Putamen (tissue), 1 donor: ENCODE measurements at regions not wholly inside any gene's neighbourhood (a gene's known extent, or its start where the extent isn't known, plus 50 kb on each side); places are given as distances from the start of the nearest gene placed in this dataset.

Experiments
- DNase-seq: peaks from one replicate; pipeline ENCODE4 v3.0.0-alpha.2; 2016; ENCODE audit warnings: low spot score

DNA sequence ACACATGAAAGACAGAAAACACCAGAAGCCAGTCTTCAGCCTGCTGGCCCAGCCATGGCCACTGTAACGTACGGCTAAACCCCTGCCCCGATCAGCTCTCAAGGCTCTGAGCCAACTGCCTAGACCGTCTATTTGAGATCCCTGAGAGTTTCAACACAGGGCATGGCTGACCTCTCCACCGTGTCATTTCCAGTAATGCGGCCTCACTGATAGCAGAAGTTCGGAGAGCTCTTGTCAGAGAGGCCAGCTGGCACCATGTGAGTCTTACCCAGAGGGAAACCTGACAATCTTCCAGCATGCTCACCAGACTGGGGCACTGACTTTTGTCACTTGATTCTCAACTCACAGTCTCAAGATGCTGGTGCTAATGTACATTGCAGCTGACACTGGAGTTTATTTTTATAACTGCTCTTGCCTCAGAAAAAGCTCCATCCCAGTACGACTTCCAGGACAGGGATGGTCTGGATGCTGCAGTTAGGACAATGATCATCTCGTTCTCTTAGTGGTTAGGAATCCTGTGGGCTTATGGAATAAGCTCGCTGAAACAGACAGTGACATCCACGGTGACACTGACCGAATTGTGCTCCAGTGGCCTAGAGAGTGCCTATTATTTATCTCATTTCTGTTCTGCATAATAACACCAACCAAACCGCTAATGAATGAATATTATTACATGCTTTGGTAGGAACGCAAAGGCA lies 372.7 kb downstream of the ICE1 start:
- no peak for DNase-seq

DNA sequence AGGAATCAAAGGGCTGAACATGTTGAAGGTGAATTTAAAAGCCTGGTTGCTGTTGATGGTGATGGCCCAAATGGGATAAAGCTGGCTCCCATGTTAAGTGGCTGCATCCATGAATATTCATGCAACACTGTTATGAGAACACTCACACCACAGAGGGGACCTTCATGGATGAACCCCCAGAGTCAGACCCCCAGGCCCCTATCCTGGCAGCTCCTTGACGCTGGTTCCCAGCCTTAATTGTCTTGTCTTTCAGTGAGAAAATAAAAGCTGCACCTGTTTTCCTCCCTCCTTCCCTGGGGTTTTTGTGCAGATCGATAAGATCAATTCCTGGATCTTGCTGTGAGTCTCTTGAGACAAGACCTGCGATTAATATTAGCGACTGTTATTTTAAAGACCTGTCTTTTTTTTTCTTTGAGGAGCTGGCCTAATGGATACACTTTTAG lies 371.7 kb downstream of the ICE1 start:
- no peak for DNase-seq

DNA sequence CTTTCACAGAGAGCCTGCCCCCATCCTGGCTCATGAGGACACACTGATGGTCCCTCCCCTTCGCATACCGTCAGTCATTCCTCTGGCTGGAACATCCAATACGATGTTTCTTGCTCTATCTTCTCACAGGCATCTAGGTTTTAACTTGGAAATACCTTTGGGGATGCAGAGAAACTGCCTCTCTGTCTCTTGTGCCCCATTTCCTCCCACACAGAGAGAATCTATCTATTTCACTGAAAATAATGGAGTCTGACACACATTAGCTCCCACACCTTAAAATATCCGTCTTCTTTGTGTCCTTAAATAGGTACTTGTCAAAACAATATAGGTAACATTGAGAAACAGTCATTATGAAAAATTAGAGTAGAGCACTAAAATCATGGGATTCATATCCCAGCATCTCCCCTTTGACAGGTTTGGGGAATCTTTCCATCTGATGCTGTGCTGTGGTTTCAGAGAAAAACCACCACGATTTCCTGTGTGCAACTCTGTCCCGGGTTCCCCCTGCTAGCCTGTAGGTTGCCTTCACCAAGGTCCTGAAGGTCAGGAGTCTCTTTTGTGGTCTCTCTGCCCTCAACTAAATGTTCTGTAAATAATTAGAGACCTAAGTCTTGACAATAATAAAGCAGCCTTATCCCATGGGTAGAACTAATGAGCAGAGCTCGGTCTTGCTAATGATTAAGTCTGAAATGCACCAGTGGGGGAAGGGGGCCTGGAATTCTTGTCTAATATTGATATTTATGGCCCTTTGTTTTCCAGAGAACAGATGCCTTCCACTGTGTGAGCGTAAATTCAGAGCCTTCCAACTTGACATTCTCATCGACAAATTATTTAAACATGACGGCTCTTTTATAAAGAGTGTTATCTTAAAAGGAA lies 371.0 kb downstream of the ICE1 start:
- no peak for DNase-seq

DNA sequence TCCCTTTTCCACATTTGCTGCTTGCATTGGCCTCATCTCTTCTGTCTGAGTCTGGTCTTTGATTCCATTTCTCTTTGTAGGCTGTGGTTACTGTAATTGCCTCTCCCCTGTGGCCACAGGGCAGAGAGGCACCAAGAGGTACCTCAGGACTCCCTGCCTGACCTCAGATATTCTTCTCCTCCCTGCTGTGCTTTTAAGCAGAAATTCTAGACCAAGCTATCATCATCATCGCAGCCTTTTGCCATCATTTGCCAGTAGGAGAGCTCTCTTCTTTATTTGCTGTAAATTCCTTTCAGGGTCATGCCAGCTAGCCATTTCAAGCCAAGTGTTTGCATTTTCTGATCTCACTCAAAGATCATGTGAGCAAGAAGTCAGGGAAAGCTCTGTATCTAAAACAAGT lies 369.6 kb downstream of the ICE1 start:
- DNase-seq, result no peak

DNA sequence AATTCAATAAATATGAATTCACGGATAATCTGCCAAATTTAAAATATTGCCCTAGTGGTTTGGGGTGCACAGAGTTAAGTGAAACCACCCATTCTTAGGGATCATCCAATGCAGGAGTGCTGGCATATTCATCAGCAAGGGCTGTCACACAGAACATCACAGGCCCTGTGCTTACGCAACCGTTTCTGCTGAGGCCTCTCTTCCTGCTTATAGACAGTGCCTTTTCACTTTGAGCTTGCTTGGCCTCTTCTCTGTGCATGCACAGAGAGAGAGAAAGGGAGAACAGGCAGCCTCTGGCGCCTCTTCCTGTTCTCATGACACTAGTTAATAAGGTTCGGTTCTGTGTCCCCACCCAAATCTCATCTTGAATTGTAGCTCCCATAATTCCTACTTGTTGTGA lies 366.3 kb downstream of the ICE1 start:
- DNase-seq, result no peak

DNA sequence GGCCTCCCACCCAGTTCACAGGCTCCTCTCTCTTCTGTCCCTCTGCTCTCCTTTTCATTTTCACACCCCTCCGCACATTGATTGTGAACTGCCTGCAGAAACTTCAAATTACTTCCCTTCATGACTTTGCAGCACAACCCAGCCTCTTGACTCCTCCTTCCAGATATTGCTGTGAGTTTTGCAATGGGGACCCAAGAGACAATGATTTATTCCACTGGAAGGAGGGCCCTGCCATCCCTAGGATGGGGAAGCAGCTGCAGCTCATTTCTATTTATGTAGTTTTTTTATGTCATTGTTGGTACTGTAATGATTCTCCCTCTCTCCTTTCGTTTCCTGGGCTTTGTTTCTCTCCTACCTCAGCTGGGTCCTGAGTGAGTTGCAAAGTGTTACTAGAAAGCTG lies 364.9 kb downstream of the ICE1 start:
- no peak for DNase-seq

DNA sequence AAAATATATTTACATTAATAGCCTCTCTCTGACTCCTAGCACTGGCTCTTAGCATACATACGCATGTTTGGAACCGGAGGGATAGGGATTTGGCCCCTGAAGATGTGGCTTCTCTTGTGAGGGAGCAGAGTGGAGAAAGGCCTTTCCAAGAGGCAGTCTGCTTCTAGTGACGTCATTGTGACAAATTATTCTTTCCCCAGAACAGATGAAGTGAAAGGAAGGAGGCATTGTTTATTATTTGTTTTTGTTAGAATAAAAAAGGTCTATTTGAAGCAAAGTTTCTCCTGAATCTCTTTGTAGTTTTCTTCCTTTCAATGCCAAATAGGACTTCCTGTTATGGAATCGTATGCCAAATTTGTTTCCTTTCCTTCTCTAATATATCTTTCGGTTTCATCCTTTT lies 361.6 kb downstream of the ICE1 start:
- no peak for DNase-seq

DNA sequence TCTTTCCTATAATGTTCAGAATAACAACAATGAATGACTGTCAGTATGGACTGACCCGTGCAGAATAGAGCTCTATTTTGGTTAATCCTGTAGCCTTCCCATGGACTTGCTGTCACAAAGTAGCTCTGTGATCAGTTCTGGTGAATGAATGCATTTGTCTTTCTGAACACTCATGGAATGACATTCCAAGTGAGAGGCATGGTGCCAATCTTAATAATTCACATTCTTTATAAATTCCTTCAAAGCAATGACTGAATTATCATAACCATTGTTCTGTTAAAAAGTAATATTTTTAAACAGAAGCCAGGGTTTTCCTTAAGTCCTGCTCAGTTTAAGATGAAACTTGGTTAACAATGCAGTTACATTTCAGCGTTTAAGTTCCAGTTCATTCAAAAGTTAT lies 360.5 kb downstream of the ICE1 start:
- DNase-seq, result no peak

DNA sequence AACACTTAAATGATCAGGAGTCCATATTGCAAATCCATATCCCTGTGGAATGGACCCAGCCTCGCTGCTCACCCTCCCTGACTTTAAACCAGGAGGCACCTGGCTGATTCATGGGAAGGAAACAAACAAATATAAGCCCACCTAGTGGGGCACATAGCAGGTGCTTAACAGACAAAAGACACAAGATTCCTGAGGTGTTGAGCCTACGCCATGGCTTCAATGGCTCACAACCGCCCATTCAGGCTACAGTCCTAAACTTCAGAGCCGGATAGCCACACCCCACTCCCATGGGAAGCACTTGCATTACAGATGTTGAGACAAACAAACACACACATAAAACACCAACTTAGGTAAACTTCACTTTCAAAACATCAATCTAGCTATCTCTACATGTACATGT lies 359.9 kb downstream of the ICE1 start:
- no peak for DNase-seq

DNA sequence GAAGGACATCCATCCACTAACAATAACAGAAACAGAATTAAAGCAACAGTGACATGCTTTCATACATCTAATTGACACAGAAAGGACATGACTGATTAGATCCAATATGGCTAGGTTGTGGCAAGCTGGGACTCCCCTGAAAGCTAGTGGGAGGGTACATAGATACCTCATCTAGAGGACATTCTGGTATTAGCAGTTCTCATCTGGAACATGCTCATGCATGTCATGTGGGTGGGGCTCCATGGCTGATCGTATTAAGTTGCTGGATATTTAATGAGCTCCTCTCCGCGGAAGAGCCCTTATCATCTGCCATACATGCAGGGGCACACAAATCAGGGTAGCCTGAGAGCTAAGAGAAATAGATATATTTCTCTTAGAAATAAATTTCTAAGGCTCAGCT lies 358.9 kb downstream of the ICE1 start:
- no peak for DNase-seq

DNA sequence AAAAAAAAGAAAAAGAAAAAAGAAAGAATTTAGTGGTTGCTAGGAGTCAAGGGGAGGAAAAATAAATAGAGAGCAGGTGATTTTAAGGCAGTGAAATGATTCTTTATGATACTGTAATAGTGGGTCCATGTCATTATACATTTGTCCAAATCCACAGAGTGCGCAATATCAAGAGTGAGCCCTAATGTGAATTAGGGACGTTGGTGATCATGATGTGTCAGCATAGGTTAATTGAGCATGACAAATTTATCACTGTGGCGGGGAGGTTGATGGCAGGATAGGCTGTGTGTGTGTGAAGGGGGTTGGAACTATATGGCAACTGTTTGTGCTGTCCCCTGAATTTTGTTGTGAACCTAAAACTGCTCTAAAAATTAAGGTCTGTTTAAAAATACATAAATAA lies 357.8 kb downstream of the ICE1 start:
- no peak for DNase-seq

DNA sequence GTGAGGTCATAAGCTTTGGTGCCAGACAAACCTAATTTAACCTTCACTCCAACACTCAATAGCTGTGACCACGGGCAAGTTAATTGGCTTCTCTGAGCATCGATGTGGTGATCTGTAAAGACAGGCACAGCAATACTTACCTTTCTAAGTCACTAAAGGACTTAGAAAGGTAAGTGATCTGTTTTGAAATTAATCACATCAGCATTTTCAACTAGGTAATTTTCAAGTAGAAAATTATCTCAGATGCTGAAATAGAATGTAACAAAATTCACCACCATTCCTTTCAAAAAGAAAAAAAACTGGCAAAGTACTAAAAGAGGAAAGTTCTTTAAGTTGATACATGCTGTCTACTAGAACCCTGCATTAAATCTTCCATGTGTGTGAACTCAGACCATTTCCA lies 354.5 kb downstream of the ICE1 start:
- no peak for DNase-seq

DNA sequence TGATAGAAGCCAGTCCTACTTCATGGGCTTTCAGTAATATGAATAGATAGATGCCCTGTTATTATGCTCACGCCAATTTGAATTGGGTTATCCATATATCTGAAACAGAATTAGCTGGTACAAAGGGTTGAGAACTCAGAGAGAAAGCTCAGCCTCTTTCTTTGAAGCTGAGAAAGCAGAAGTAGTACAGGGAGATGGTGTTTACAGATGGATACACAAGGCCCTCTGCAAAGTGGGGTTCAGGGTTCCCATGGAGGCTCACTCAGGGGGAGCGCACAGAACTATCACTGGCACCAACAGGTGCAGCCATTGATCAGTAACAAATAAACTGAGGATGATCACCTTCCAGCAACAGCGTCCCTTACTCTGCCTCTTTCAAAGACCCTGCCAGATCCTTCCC lies 349.7 kb downstream of the ICE1 start:
- DNase-seq, result no peak

DNA sequence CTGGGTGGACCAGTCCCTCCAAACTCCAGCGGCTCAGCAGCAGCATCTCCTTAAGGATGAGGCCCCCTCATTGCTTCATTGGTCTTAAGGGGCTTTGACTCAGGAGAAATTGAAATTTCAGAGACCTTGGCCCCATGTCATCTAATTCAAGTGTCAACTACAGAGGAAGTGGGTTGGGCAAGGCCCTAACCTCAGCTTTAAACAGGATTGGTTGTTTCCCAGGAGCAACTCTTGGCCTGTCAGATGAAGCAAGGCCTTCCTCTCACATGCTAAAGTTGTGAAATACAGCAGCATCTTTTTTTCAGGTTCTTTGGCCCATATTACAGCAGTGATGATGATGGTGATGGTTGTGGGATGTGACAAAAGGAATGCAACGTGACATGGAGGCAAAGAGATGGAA lies 348.3 kb downstream of the ICE1 start:
- no peak for DNase-seq

DNA sequence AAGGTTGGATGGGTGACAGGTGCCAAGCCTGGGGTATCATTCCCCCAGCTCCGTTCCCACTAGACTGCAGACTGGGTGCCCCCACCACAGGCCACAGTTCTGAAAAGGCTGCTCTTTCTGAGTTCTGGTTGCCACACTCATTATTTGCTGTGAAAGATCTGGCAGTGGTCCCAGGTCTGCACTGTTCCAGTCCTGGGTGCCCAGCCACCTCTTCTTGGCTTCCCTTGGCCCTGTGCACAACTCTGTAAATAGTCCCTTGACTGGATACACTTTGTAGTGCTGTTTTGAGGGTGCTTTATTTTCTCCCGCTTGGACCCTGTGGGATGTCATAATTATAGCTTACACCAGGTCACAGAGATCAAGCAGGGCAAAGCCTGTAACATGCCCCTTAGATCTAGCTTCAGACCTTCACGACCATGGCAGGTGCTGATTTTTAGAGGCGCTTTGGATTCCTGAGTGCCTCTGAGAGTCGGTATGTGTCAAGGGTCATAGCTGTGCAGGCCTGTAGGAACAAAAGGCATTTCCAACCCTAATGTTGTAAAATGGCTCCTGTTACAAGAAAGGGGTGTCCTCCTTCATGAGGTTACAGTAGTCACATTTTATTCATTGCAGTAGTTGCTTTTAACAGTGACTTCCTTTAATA lies 344.9 kb downstream of the ICE1 start:
- no peak for DNase-seq

DNA sequence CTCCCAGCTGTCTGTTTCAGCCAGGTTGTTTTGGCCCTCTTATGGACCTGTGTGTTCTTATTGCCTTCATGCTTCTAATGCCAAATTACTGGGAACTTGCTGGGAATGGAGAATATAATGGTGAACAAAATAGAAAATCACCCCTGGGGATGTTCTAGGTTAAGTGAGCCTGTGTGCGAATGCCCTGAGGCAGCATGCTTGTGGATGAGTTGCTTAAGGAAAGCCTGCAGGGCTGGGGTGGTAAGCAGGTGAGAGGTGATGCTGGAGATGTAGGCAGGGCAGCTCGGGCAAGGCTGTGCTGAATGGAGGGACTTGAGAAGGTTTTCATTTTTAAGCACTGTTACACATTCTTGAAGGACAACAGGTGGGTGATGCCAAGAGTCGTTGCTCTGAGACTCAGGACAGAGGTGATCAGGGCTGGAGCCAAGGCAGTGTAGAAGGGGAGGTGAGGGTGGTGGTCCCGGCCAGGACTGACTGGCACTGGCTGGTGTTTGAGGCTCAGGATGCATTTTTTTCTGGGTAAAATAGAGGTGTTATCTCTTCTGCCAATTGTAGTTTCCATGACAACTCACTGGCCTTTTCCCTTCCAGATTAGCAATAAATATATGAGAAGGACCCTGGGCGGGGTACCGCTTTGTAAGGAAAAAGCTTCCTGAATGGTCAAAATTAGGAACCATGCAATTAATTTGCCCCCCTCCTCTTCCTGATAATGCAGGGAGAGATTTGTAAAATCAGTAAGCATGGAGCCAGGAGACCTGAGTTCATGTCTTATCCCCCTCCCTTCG lies 342.8 kb downstream of the ICE1 start:
- no peak for DNase-seq

DNA sequence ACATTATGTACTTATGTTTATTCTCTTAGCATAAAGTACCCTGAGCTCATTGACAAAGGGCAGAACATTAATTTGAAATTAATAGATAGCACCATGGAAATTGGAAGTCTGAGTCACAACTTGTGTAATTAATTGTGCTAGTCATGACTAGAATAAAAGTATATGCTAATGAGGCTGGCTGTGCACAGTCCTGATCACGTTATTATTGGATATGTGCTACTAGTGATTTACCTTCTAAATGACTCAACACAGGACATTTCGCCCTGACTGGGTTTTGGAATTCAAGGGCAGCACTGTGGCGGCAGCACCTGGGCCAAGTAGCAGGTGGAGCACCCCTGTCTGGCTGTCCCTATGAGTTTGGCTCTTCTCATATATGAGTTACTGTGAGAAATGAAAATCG lies 341.8 kb downstream of the ICE1 start:
- DNase-seq, result no peak

DNA sequence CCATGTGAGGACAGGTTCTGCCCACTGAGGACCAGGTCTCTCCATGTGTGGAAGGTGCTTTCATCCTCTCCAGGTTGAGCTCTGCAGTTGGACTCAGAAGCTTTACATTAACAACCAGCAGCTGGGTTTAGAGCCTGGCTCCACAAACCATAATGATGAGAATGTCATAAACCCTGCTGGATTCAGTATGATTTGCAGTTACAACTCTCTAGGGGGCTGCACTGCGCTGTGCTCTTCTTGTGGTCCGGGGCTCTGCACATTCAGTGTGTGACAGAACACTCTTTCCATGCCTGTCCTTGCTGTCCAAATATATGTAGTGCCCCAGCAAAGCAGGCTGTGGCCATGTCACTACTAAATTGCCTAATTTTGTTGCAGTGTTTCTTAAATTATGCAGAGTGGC lies 334.3 kb downstream of the ICE1 start:
- DNase-seq, result no peak

DNA sequence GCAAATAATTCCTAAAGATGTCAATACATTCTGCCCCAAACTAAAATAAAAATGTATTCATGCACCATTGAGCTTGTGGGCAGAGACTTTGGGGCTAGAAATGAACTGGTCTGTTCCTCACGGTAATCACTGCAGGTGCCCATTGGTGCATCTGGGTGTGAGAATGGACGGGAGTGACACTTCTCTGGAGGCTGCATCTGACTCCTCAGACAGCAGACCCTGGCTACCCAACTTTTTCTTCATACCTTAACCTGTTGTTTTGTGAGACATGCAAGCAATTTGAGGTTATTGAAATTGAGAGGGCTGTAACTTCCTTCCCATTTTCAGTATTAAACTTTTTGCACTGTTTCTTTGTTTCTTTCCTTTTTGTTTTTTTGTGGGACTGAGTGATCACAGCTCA lies 333.4 kb downstream of the ICE1 start:
- no peak for DNase-seq

DNA sequence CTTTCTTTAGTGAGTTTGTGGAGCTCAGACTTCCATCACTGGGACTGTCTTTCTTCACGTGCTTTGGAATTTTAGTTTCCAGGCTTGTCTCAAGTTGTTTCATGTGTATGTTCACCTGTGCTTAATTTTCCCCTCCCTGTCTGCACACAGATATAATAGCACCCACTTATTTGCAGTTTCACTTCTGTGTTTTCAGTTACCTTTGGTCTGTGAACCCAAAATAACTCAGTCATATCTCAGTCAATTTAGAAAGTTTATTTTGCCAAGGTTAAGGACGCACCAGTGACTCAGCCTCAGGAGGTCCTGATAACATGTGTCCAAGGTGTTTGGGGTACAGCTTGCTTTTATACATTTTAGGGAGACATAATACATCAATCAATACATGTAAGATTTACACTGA lies 330.4 kb downstream of the ICE1 start:
- DNase-seq, result no peak

DNA sequence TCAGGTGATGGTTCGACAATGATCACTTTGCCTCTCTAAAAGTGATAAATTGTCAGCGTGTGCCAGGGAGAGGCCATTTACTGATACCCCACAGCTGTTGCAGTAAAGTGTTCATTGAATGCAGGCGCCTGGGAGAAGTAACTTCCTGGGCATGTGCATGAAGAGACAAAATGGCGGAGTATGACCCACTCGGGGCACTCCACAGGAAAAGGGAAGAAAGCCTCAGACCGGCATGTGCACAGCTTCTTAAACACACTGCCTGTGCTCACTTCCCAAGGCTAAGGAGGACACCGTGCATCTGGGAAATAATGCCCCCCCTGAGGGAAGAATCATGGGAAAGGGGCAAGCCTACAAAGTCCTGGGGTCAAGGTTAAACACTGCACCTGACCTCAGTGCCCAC lies 329.5 kb downstream of the ICE1 start:
- DNase-seq, result no peak

DNA sequence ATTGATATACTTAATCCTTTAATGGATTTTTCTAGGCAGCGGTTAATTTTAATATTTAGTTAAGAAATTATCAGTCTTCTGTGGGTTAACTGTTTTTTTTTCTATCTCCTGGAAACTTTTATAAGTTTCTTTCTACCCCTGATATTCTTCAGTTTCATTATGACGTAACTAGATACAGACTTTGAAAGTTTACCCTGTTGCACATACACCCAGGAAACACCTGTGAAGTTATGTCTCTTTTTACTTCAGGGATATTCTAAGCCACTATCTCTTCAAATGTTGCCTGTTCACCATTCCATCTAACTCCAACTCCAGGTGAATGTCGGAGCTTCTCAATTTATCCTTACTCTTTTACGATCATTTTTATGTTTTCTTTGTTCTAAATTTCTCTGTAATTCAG lies 329.0 kb downstream of the ICE1 start:
- DNase-seq, result no peak
